ENCODE measurements at regions not wholly inside any gene's neighbourhood (a gene's known extent, or its start where the extent isn't known, plus 50 kb on each side); places are given as distances from the start of the nearest gene placed in this dataset.

DNA sequence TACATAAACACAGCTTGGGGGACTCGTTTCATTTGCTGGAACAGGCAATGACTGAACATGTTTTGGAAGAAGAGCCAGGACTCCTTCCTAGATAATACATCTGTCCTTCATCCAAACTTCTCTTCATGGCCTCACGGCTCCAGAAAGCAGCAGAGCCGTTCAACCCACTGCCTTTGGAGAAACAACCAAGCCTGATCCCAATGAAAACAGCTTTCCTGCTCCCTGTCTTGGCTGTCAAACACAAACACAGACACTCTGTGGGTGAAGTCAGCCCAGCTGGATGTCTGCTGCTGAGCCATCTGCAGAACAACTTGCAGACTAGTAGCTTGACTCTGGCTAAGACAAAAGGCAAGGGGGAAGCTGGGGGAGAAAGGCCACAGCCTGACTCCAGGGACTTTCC is 345.1 kb upstream of the PSMD7 start:
- TF ChIP-seq, protein P1, sequence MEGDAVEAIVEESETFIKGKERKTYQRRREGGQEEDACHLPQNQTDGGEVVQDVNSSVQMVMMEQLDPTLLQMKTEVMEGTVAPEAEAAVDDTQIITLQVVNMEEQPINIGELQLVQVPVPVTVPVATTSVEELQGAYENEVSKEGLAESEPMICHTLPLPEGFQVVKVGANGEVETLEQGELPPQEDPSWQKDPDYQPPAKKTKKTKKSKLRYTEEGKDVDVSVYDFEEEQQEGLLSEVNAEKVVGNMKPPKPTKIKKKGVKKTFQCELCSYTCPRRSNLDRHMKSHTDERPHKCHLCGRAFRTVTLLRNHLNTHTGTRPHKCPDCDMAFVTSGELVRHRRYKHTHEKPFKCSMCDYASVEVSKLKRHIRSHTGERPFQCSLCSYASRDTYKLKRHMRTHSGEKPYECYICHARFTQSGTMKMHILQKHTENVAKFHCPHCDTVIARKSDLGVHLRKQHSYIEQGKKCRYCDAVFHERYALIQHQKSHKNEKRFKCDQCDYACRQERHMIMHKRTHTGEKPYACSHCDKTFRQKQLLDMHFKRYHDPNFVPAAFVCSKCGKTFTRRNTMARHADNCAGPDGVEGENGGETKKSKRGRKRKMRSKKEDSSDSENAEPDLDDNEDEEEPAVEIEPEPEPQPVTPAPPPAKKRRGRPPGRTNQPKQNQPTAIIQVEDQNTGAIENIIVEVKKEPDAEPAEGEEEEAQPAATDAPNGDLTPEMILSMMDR (IDR thresholded peaks at IDR 0.05; ENCODE audit: low read depth, low read length, poor library complexity, severe bottlenecking), result no peak
- TF ChIP-seq EZH2phosphoT487 (IDR thresholded peaks at IDR 0.05; ENCODE audit: borderline replicate concordance, low read length), result no peak

All from DOHH2 (cell line).